HG03097 (cell line): ENCODE measurements at regions not wholly inside any gene's neighbourhood (a gene's known extent, or its start where the extent isn't known, plus 50 kb on each side); places are given as distances from the start of the nearest gene placed in this dataset.
A peak's percentile ranks its signal among the peaks of the same experiment; 100 is the strongest.
"Not testable (repeated sequence)": the region's sequence is repeated elsewhere in the genome, so short reads cannot be mapped to it uniquely, and the experiment has no call there.

Source experiments
- ATAC-seq: cut with Tn5 transposase; IDR thresholded peaks from one replicate; pipeline ENCODE4 v1.9.1; 2021; ENCODE audit not compliant: unreplicated experiment, low FRiP score

- no peak for ATAC-seq
Observed at GRCh38 chr12:16893426-16893825, 287.5 kb upstream of the LMO3 start.

- ATAC-seq, result no peak
Observed at GRCh38 chr12:16891673-16892072, 285.7 kb upstream of the LMO3 start.

- ATAC-seq, result no peak
Observed at GRCh38 chr12:16884819-16885218, 278.9 kb upstream of the LMO3 start.

- ATAC-seq, result no peak
Observed at GRCh38 chr12:16884056-16884455, 278.1 kb upstream of the LMO3 start.

GRCh38 chr12:16881986-16882570, 276.1 kb upstream of the LMO3 start:
- no peak for ATAC-seq

- no peak for ATAC-seq
Observed at GRCh38 chr12:16880864-16881285, 274.9 kb upstream of the LMO3 start.

- ATAC-seq, result no peak
Observed at GRCh38 chr12:16870845-16871244, 264.9 kb upstream of the LMO3 start.

- ATAC-seq, result no peak
Observed at GRCh38 chr12:16863742-16864141, 257.8 kb upstream of the LMO3 start.

GRCh38 chr12:16857456-16857923, 251.5 kb upstream of the LMO3 start:
- peak; percentile 96 for ATAC-seq

GRCh38 chr12:16854465-16854864, 248.5 kb upstream of the LMO3 start:
- no peak for ATAC-seq

GRCh38 chr12:16849473-16849872, 243.5 kb upstream of the LMO3 start:
- ATAC-seq, result no peak

GRCh38 chr12:16844875-16845274, 238.9 kb upstream of the LMO3 start:
- ATAC-seq, result no peak

GRCh38 chr12:16833376-16834015, 227.5 kb upstream of the LMO3 start:
- ATAC-seq, result peak; percentile 86

GRCh38 chr12:16828891-16829290, 222.9 kb upstream of the LMO3 start:
- ATAC-seq, result no peak

GRCh38 chr12:16807731-16808130, 201.8 kb upstream of the LMO3 start:
- ATAC-seq, result no peak

- ATAC-seq, result no peak
Observed at GRCh38 chr12:16796168-16796567, 190.2 kb upstream of the LMO3 start.

GRCh38 chr12:16789204-16789790, 183.3 kb upstream of the LMO3 start:
- peak; percentile 84 for ATAC-seq

GRCh38 chr12:16788506-16789203, 182.7 kb upstream of the LMO3 start:
- ATAC-seq, result no peak

- ATAC-seq, result no peak
Observed at GRCh38 chr12:16785953-16786352, 180.0 kb upstream of the LMO3 start.

GRCh38 chr12:16785524-16785923, 179.6 kb upstream of the LMO3 start:
- ATAC-seq, result no peak

- not testable (repeated sequence) for ATAC-seq
Observed at GRCh38 chr12:16769129-16769528, 163.2 kb upstream of the LMO3 start.
